A549 (cell line): ENCODE measurements at regions not wholly inside any gene's neighbourhood (a gene's known extent, or its start where the extent isn't known, plus 50 kb on each side); places are given as distances from the start of the nearest gene placed in this dataset.

Source experiments
- CTCF ChIP-seq: fragments of >200 bp; sonication (Bioruptor Twin); formaldehyde crosslinking; IDR thresholded peaks from 3 replicates; pipeline ENCODE4 v1.5.1; 2016
- ESRRA ChIP-seq: fragments of 150-350 bp; IDR thresholded peaks from 2 replicates; pipeline ENCODE4 v1.6.1; 2014; ENCODE audit warnings: mild to moderate bottlenecking, low read length, borderline replicate concordance
- HDAC2 ChIP-seq: fragments of 200-600 bp; sonication (generic); IDR thresholded peaks from 2 replicates; pipeline ENCODE4 v1.6.1; 2016
- HMGXB4 ChIP-seq: fragments of 250-450 bp; sonication (Bioruptor Pico); IDR thresholded peaks from 2 replicates; pipeline ENCODE4 v1.5.0; 2021; ENCODE audit warnings: mild to moderate bottlenecking, moderate library complexity, borderline replicate concordance
- HOXA7 ChIP-seq: fragments of 250-450 bp; sonication (Bioruptor Pico); IDR thresholded peaks from 2 replicates; pipeline ENCODE4 v1.5.0; 2020; ENCODE audit warnings: mild to moderate bottlenecking, moderate library complexity
- NFE2L2 ChIP-seq: fragments of 150-350 bp; conservative IDR thresholded peaks from 2 replicates; pipeline ENCODE4 v1.6.1; 2014; ENCODE audit warnings: low read length
- POLR2AphosphoS2 ChIP-seq: conservative IDR thresholded peaks from 2 replicates; pipeline ENCODE4 v1.6.1; 2012; ENCODE audit warnings: low read length, improper control_type of control experiment, inconsistent platforms
- REST ChIP-seq: fragments of 200-600 bp; sonication (generic); IDR thresholded peaks from 2 replicates; pipeline ENCODE4 v1.6.1; 2016; ENCODE audit warnings: antibody characterized with exemption, mild to moderate bottlenecking, moderate library complexity

- TF ChIP-seq NFE2L2: no peak
- TF ChIP-seq REST: no peak
- TF ChIP-seq POLR2AphosphoS2: no peak
- no peak for TF ChIP-seq HDAC2
- no peak for TF ChIP-seq HOXA7 (CRISPR knock-in tag)
- no peak for TF ChIP-seq CTCF
- no peak for TF ChIP-seq HMGXB4
- no peak for TF ChIP-seq ESRRA
Measured at GRCh38 chr3:99128235-99128634, 226.7 kb upstream of the DCBLD2 start.
